Testis (tissue), 2 donors: ENCODE measurements at regions not wholly inside any gene's neighbourhood (a gene's known extent, or its start where the extent isn't known, plus 50 kb on each side); places are given as distances from the start of the nearest gene placed in this dataset.
A peak's percentile ranks its signal among the peaks of the same experiment; 100 is the strongest.

Source experiments
- POLR2A ChIP-seq: fragments of 450-650 bp; IDR thresholded peaks from one replicate; pipeline ENCODE4 v1.6.1; 2017; ENCODE audit warnings: antibody characterized with exemption, mild to moderate bottlenecking, moderate library complexity
- TF ChIP-seq, protein P1 (sequence below), 3 experiments: fragments of 450-650 bp in 2 of 3; fragments of 200-600 bp in 1 of 3; sonication (generic) in 1 of 3; IDR thresholded peaks; one replicate each; pipeline ENCODE4 v1.5.1; 2016 to 2019; ENCODE audit warnings: antibody characterized with exemption in 3 of 3, mild to moderate bottlenecking in 2 of 3, moderate library complexity in 1 of 3

DNA sequence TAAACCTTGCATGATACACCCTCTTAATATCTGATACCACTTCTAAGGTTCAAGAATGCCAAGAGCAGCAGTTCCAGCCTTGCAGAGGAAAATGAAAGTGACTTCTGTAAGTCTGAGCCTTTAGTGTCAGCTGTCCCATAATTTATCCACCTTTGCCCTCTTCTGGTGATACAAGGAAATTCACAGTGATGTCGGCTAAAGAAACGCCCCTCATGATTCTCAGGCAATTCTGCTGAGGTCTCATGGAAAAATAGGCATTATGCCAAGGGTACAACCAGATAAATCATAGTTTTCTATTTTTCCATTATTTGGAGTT lies 172.2 kb upstream of the CXCL13 start:
- TF ChIP-seq, protein P1, sequence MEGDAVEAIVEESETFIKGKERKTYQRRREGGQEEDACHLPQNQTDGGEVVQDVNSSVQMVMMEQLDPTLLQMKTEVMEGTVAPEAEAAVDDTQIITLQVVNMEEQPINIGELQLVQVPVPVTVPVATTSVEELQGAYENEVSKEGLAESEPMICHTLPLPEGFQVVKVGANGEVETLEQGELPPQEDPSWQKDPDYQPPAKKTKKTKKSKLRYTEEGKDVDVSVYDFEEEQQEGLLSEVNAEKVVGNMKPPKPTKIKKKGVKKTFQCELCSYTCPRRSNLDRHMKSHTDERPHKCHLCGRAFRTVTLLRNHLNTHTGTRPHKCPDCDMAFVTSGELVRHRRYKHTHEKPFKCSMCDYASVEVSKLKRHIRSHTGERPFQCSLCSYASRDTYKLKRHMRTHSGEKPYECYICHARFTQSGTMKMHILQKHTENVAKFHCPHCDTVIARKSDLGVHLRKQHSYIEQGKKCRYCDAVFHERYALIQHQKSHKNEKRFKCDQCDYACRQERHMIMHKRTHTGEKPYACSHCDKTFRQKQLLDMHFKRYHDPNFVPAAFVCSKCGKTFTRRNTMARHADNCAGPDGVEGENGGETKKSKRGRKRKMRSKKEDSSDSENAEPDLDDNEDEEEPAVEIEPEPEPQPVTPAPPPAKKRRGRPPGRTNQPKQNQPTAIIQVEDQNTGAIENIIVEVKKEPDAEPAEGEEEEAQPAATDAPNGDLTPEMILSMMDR (IDR thresholded peaks at IDR 0.05) = peak; percentile 30 to 60 (median 39)
- no peak for TF ChIP-seq POLR2A
